DMS 273 (cell line): ENCODE measurements at regions not wholly inside any gene's neighbourhood (a gene's known extent, or its start where the extent isn't known, plus 50 kb on each side); places are given as distances from the start of the nearest gene placed in this dataset.
"Not testable (repeated sequence)": the region's sequence is repeated elsewhere in the genome, so short reads cannot be mapped to it uniquely, and the experiment has no call there.

Experiments used
- DNase-seq: peaks from one replicate; lab custom pipeline; 2025; ENCODE audit not compliant: unreplicated experiment; lab: John Stamatoyannopoulos, UW

- no peak for DNase-seq
These were observed 241.6 kb downstream of the ZPLD1 start for GRCh38 chr3:102676424-102676823.

GRCh38 chr3:102682741-102683140 lies 247.9 kb downstream of the ZPLD1 start:
- DNase-seq, result no peak

GRCh38 chr3:102686792-102687191 lies 252.0 kb downstream of the ZPLD1 start:
- DNase-seq, result no peak

GRCh38 chr3:102687851-102688555 lies 253.2 kb downstream of the ZPLD1 start:
- DNase-seq, result no peak

- no peak for DNase-seq
These were observed 253.7 kb downstream of the ZPLD1 start for GRCh38 chr3:102688556-102688930.

GRCh38 chr3:102691507-102691906 lies 256.7 kb downstream of the ZPLD1 start:
- no peak for DNase-seq

- no peak for DNase-seq
These were observed 264.4 kb downstream of the ZPLD1 start for GRCh38 chr3:102699104-102699818.

- no peak for DNase-seq
These were observed 265.0 kb downstream of the ZPLD1 start for GRCh38 chr3:102699819-102700140.

GRCh38 chr3:102712896-102713295 lies 278.1 kb downstream of the ZPLD1 start:
- DNase-seq, result no peak

- DNase-seq, result no peak
These were observed 279.8 kb downstream of the ZPLD1 start for GRCh38 chr3:102714567-102714966.

GRCh38 chr3:102715030-102715697 lies 280.3 kb downstream of the ZPLD1 start:
- no peak for DNase-seq

- DNase-seq, result no peak
These were observed 283.8 kb downstream of the ZPLD1 start for GRCh38 chr3:102718651-102719050.

GRCh38 chr3:102722317-102722716 lies 287.5 kb downstream of the ZPLD1 start:
- no peak for DNase-seq

GRCh38 chr3:102727340-102727739 lies 292.5 kb downstream of the ZPLD1 start:
- no peak for DNase-seq

- not testable (repeated sequence) for DNase-seq
These were observed 297.8 kb downstream of the ZPLD1 start for GRCh38 chr3:102732581-102732980.

GRCh38 chr3:102733791-102734563 lies 299.2 kb downstream of the ZPLD1 start:
- no peak for DNase-seq

- no peak for DNase-seq
These were observed 300.5 kb downstream of the ZPLD1 start for GRCh38 chr3:102735311-102735710.

- no peak for DNase-seq
These were observed 301.6 kb downstream of the ZPLD1 start for GRCh38 chr3:102736288-102736974.

- no peak for DNase-seq
These were observed 302.1 kb downstream of the ZPLD1 start for GRCh38 chr3:102736975-102737304.

- DNase-seq, result no peak
These were observed 302.5 kb downstream of the ZPLD1 start for GRCh38 chr3:102737353-102737752.

GRCh38 chr3:102741105-102741504 lies 306.3 kb downstream of the ZPLD1 start:
- peak; percentile 14 for DNase-seq
